ENCODE measurements at regions not wholly inside any gene's neighbourhood (a gene's known extent, or its start where the extent isn't known, plus 50 kb on each side); places are given as distances from the start of the nearest gene placed in this dataset.

GRCh38 chr2:107281637-107282036 is 395.7 kb upstream of the ST6GAL2 start:
- Mint-ChIP-seq H3K9me3 (no peaks in the 10 kb centered on the region), H3K4me3 (no peak overlapping the region), H3K27me3 (no peaks in the 10 kb centered on the region), H3K4me1 (no peaks in the 10 kb centered on the region), H3K27ac (no peak overlapping the region), H3K36me3 (no peaks in the 10 kb centered on the region)
- no peak for DNase-seq
- CTCF ChIA-PET: no interaction called here

DNA sequence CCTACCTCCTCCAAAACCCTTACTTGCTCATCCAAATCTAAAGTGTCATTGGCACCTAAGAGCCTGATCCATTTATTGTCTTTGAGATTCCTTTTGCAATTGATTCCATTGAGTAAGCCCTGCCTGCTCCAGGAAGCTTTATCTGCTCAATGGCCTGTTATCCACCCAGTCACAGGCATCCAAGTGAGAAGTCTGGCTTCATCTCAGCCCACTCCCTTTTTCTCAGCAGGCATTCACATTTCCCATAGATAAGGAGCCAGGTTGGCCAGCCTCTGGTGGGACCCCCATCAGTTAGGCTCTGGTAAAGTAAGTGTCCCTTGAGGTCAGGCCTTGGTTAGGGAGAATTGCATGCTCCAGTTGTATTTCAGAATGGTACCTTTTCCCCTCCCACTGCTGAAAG is 396.2 kb upstream of the ST6GAL2 start:
- DNase-seq: no peak
- Mint-ChIP-seq H3K9me3 (no peaks in the 10 kb centered on the region), H3K27ac (no peak overlapping the region), H3K4me1 (no peaks in the 10 kb centered on the region), H3K27me3 (no peaks in the 10 kb centered on the region), H3K4me3 (no peak overlapping the region), H3K36me3 (no peaks in the 10 kb centered on the region)
- CTCF ChIA-PET: no interaction called here

DNA sequence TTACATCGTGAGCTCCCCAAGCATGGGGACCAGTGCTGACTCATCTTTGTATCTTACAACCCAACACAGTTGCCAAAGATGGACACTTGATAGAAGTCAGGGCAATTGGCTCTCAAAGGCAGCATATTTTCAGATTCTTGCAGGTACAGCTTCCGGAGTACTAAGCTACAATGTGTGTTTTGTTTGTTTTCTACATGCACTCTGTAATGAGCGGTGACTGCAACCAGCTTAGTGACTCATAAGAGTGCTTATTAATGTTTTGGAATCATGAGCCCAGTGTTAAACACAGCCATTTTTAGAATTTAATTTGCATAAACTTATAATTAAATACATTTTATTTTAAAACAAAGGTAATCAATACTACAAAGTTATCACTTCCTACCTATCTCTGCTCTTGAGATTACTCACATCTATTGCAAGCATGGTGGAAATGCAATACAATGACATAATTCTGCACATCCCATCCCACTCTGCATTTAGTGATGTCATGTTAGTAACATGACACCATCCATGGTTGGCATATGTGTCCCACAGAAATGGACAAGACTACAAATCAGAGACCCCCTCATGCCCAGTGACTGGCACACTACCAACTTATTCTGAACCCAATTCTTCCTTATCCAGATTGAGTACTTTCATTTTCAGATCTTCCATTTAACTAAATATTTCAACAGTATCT is 399.8 kb upstream of the ST6GAL2 start:
- no peaks in the 10 kb centered on the region for H3K9me3 Mint-ChIP-seq
- CTCF ChIA-PET: no interaction called here
- DNase-seq: no peak
- no peak overlapping the region for H3K27ac Mint-ChIP-seq
- no peak overlapping the region for H3K4me3 Mint-ChIP-seq
- no peaks in the 10 kb centered on the region for H3K4me1 Mint-ChIP-seq
- H3K27me3 Mint-ChIP-seq: no peaks in the 10 kb centered on the region
- no peaks in the 10 kb centered on the region for H3K36me3 Mint-ChIP-seq

GRCh38 chr2:107290041-107290440 is 404.1 kb upstream of the ST6GAL2 start:
- no peak overlapping the region for H3K27ac Mint-ChIP-seq
- no peak for DNase-seq
- CTCF ChIA-PET: no interaction called here
- no peaks in the 10 kb centered on the region for H3K36me3 Mint-ChIP-seq
- H3K4me1 Mint-ChIP-seq: no peaks in the 10 kb centered on the region
- H3K27me3 Mint-ChIP-seq: no peaks in the 10 kb centered on the region
- H3K9me3 Mint-ChIP-seq: no peaks in the 10 kb centered on the region
- H3K4me3 Mint-ChIP-seq: no peak overlapping the region

GRCh38 chr2:107303964-107304363 is 418.0 kb upstream of the ST6GAL2 start:
- Mint-ChIP-seq H3K36me3 (no peaks in the 10 kb centered on the region), H3K9me3 (peaks cover 1% of the 10 kb centered on the region), H3K27me3 (no peaks in the 10 kb centered on the region), H3K4me3 (no peak overlapping the region), H3K27ac (no peak overlapping the region), H3K4me1 (no peaks in the 10 kb centered on the region)
- DNase-seq: no peak
- CTCF ChIA-PET: no interaction called here

- H3K9me3 Mint-ChIP-seq: peaks cover 1% of the 10 kb centered on the region
- CTCF ChIA-PET: no interaction called here
- no peak overlapping the region for H3K27ac Mint-ChIP-seq
- no peaks in the 10 kb centered on the region for H3K36me3 Mint-ChIP-seq
- no peak for DNase-seq
- no peaks in the 10 kb centered on the region for H3K4me1 Mint-ChIP-seq
- H3K4me3 Mint-ChIP-seq: no peak overlapping the region
- H3K27me3 Mint-ChIP-seq: no peaks in the 10 kb centered on the region
These were observed 420.0 kb upstream of the ST6GAL2 start for GRCh38 chr2:107305966-107306365.

- no peaks in the 10 kb centered on the region for H3K36me3 Mint-ChIP-seq
- no peaks in the 10 kb centered on the region for H3K27me3 Mint-ChIP-seq
- H3K4me3 Mint-ChIP-seq: no peak overlapping the region
- no peak for DNase-seq
- H3K9me3 Mint-ChIP-seq: peaks cover 1% of the 10 kb centered on the region
- CTCF ChIA-PET: no interaction called here
- no peak overlapping the region for H3K27ac Mint-ChIP-seq
- no peaks in the 10 kb centered on the region for H3K4me1 Mint-ChIP-seq
These were observed 420.9 kb upstream of the ST6GAL2 start for GRCh38 chr2:107306881-107307280.

DNA sequence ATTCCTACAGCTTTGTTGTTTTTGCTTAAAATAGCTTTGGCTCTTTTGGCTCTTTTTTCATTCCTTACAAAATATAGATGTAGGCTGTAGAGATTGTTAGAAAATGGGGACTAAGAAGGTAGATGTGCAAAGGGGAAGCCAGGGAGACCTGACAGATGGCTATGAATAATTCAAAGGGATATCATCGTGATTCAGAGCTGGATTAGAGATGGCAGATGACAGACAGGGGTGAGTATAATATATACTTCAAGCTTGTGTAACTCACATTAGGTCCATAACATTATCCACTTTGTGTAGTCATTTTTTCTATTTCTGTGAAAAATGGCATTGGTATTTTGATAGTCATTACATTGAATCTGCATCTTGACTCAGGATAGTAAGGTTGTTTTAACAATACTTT is 422.9 kb upstream of the ST6GAL2 start:
- H3K27me3 Mint-ChIP-seq: no peaks in the 10 kb centered on the region
- H3K27ac Mint-ChIP-seq: no peak overlapping the region
- no peak for DNase-seq
- H3K36me3 Mint-ChIP-seq: no peaks in the 10 kb centered on the region
- peaks cover 1% of the 10 kb centered on the region for H3K9me3 Mint-ChIP-seq
- H3K4me1 Mint-ChIP-seq: no peaks in the 10 kb centered on the region
- CTCF ChIA-PET: no interaction called here
- no peak overlapping the region for H3K4me3 Mint-ChIP-seq

GRCh38 chr2:107312240-107312639 is 426.3 kb upstream of the ST6GAL2 start:
- CTCF ChIA-PET: no interaction called here
- DNase-seq: no peak
- H3K4me1 Mint-ChIP-seq: no peaks in the 10 kb centered on the region
- peaks cover 4% of the 10 kb centered on the region for H3K9me3 Mint-ChIP-seq
- H3K27me3 Mint-ChIP-seq: no peaks in the 10 kb centered on the region
- H3K4me3 Mint-ChIP-seq: no peak overlapping the region
- H3K27ac Mint-ChIP-seq: no peak overlapping the region
- H3K36me3 Mint-ChIP-seq: no peaks in the 10 kb centered on the region

DNA sequence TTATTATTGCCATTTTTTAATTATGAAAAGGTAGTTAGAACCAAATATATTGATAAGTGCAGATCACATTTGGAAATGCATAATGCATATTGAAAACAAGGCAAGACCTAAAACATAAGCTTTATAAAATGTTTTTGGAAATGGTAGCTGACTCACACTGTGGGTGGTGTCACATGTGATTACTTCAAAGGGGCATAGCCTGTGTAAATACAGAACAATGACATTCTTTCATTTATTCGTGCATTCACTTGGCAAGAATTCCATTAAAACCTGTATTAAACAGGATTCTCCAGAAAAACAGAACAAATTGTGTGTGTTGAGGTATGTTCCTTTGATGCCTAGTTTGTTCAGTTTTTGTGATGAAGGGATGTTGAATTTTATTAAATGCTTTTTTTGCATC is 427.3 kb upstream of the ST6GAL2 start:
- Mint-ChIP-seq H3K27me3 (no peaks in the 10 kb centered on the region), H3K9me3 (peaks cover 4% of the 10 kb centered on the region), H3K4me3 (no peak overlapping the region), H3K27ac (no peak overlapping the region), H3K4me1 (no peaks in the 10 kb centered on the region), H3K36me3 (no peaks in the 10 kb centered on the region)
- CTCF ChIA-PET: no interaction called here
- DNase-seq: no peak

GRCh38 chr2:107320881-107321280 is 434.9 kb upstream of the ST6GAL2 start:
- Mint-ChIP-seq H3K36me3 (no peaks in the 10 kb centered on the region), H3K4me3 (no peak overlapping the region), H3K9me3 (peaks cover 7% of the 10 kb centered on the region), H3K4me1 (no peaks in the 10 kb centered on the region), H3K27ac (no peak overlapping the region), H3K27me3 (no peaks in the 10 kb centered on the region)
- CTCF ChIA-PET: no interaction called here
- no peak for DNase-seq

- peaks cover 8% of the 10 kb centered on the region for H3K9me3 Mint-ChIP-seq
- no peaks in the 10 kb centered on the region for H3K4me1 Mint-ChIP-seq
- no peaks in the 10 kb centered on the region for H3K27me3 Mint-ChIP-seq
- no peak for DNase-seq
- no peaks in the 10 kb centered on the region for H3K36me3 Mint-ChIP-seq
- H3K27ac Mint-ChIP-seq: no peak overlapping the region
- CTCF ChIA-PET: no interaction called here
- H3K4me3 Mint-ChIP-seq: no peak overlapping the region
These were observed 436.4 kb upstream of the ST6GAL2 start for GRCh38 chr2:107322416-107322815.

DNA sequence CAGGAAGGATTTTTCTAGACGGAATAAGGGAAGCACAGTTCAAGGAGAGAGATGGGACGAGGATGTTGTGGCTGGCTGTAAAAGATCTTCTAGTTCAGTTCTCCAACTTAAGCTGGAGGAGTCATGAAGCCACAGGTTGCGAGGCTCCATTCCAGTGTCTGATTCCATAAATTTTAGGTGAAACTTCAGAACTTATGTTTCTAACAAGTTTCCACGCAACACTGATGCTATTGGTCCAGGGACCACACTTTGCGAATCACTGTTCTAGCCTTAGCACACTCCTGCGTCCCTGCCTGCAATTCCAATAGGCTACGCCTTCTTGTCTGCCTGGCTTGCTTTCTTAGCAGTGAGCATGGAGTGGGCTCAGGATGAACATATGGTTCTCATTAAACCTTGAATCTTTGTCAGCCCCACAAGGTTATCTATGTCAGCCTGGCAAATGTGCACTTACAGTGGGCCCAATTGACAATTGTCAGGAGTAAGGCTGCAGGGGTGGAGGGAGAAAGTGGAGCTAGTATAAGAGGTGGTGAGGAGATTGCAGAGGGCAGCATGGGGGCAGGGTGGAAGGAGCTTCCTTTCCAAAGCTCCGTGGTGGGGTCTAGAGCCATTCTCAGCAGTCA is 438.1 kb upstream of the ST6GAL2 start:
- no peak for DNase-seq
- H3K9me3 Mint-ChIP-seq: peaks cover 11% of the 10 kb centered on the region
- no peaks in the 10 kb centered on the region for H3K27me3 Mint-ChIP-seq
- no peaks in the 10 kb centered on the region for H3K4me1 Mint-ChIP-seq
- no peaks in the 10 kb centered on the region for H3K36me3 Mint-ChIP-seq
- no peak overlapping the region for H3K4me3 Mint-ChIP-seq
- CTCF ChIA-PET: no interaction called here
- H3K27ac Mint-ChIP-seq: no peak overlapping the region

DNA sequence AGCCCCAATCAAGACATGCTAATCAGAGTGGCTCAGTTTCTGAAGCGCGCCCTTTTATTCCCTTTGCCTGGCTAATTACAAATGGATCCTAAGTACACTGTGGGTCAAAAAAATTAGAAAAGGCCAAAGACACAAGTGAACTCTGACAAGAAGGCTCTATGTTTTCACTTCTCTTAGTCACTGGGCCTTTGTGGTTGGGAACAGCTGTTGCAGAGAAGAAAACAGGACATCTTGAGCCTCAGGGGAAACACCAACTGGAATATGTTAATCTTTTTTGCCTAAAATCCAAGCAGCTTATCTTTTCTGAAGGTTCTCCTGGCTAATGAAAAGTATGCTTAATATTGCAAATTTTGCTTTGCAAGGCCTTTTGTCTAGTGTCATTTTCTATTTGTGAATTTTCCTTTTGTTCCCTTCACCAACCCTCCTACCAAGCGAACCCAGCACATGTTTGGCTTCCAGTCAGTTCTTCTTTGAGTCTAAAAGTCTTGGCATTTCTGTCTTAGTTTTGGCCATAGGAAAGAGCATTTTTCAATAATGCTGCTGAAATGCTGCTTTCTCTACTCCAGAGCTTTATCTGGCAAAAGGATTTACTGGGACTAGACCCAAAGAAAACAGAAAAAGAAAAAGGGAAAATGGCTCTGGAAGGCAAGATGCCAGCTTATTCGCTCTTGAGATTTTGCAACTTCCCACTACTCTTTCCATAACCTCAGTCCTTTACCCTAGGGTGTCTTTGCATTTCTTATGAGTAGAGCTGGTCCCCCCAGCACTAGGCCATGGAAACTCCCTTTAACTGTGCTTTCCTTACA is 440.2 kb upstream of the ST6GAL2 start:
- H3K4me3 Mint-ChIP-seq: no peak overlapping the region

GRCh38 chr2:107334306-107334705 is 448.3 kb upstream of the ST6GAL2 start:
- no peaks in the 10 kb centered on the region for H3K27me3 Mint-ChIP-seq
- no peak overlapping the region for H3K4me3 Mint-ChIP-seq
- H3K36me3 Mint-ChIP-seq: no peaks in the 10 kb centered on the region
- peaks cover 13% of the 10 kb centered on the region for H3K9me3 Mint-ChIP-seq
- H3K27ac Mint-ChIP-seq: no peak overlapping the region
- DNase-seq: no peak
- CTCF ChIA-PET: no interaction called here
- no peaks in the 10 kb centered on the region for H3K4me1 Mint-ChIP-seq

More for the DNA sequence above, 440.2 kb upstream of the ST6GAL2 start:
- CTCF ChIA-PET: no interaction called here
- no peak for DNase-seq
- H3K27me3 Mint-ChIP-seq: no peaks in the 10 kb centered on the region
- H3K27ac Mint-ChIP-seq: no peak overlapping the region
- H3K4me1 Mint-ChIP-seq: no peaks in the 10 kb centered on the region
- H3K9me3 Mint-ChIP-seq: peaks cover 17% of the 10 kb centered on the region
- H3K36me3 Mint-ChIP-seq: no peaks in the 10 kb centered on the region
